ENCODE measurements at regions not wholly inside any gene's neighbourhood (a gene's known extent, or its start where the extent isn't known, plus 50 kb on each side); places are given as distances from the start of the nearest gene placed in this dataset.

DNA sequence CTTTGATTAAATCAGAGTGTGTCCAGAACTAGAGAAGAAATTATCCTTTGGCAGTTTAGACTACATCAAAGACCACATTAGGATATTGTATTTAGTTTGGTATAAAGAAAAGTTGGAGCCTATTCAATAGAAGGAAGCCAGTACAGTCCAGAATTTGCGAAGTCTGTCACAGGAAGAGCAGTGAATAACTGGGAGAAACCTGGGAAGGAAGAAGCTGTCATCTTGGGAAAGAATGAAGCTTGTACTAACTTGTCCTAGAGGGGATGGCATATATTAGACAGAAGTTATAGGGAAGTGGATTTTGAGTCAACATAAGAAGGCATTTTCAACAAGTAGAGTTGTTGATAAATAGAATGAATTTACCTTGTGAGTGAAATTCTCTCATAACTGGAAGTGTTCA lies 386.7 kb downstream of the LRIG3 start:
- no peak for TF ChIP-seq TAF1 (IDR thresholded peaks at IDR 0.05; ENCODE audit: low read depth)
- no peak for TF ChIP-seq YY1 (IDR thresholded peaks at IDR 0.05; ENCODE audit: low read depth)
- no peak for TF ChIP-seq USF1 (IDR thresholded peaks at IDR 0.05)
- TF ChIP-seq, protein P1, sequence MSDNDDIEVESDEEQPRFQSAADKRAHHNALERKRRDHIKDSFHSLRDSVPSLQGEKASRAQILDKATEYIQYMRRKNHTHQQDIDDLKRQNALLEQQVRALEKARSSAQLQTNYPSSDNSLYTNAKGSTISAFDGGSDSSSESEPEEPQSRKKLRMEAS (IDR thresholded peaks at IDR 0.05), result no peak
- no peak for TF ChIP-seq REST (IDR thresholded peaks at IDR 0.05; ENCODE audit: low read depth)
- no peak for TF ChIP-seq RAD21 (IDR thresholded peaks at IDR 0.05; ENCODE audit: low read depth)

GRCh38 chr12:58537278-58537677 lies 383.0 kb downstream of the LRIG3 start:
- no peak for TF ChIP-seq TCF12 (IDR thresholded peaks at IDR 0.05; ENCODE audit: low read depth)
- TF ChIP-seq ZBTB7A (IDR thresholded peaks at IDR 0.05; ENCODE audit: low read depth), result no peak
- no peak for TF ChIP-seq TEAD4 (IDR thresholded peaks at IDR 0.05)

DNA sequence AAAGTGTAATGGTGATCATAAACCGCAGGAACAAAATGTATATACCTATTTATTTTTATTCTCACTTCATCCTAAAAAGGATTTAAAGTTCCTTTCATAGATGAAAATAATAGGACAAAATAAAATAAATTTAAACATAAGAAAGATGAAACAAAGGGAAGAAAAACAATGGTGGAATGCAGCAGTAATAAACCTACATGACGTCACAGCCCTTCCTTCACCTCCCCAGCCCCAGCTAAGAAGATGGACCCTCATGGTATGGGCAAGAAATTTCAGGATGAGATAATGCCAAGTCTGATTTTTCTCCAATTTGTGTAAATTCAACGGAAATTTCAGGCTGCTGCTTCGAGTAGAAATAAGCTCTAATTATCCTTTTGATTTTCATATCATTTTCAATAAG lies 381.0 kb downstream of the LRIG3 start:
- no peak for TF ChIP-seq NFIC (IDR thresholded peaks at IDR 0.05)
- TF ChIP-seq, protein P1 (IDR thresholded peaks at IDR 0.05), result no peak
- no peak for TF ChIP-seq TAF1 (IDR thresholded peaks at IDR 0.05; ENCODE audit: low read depth)
- TF ChIP-seq FOXM1 (IDR thresholded peaks at IDR 0.05; ENCODE audit: borderline replicate concordance, low read depth), result no peak
- no peak for TF ChIP-seq EGR1 (IDR thresholded peaks at IDR 0.05)
- TF ChIP-seq RAD21 (IDR thresholded peaks at IDR 0.05; ENCODE audit: low read depth), result no peak
- no peak for TF ChIP-seq TEAD4 (IDR thresholded peaks at IDR 0.05)
- no peak for TF ChIP-seq CEBPB (IDR thresholded peaks at IDR 0.05)
- TF ChIP-seq USF1 (IDR thresholded peaks at IDR 0.05), result no peak
- TF ChIP-seq EP300 (IDR thresholded peaks at IDR 0.05; ENCODE audit: borderline replicate concordance), result no peak
- no peak for TF ChIP-seq REST (IDR thresholded peaks at IDR 0.05; ENCODE audit: low read depth)
- no peak for TF ChIP-seq ZBTB7A (IDR thresholded peaks at IDR 0.05; ENCODE audit: low read depth)
- no peak for TF ChIP-seq TCF12 (IDR thresholded peaks at IDR 0.05; ENCODE audit: low read depth)
- no peak for TF ChIP-seq CREB1 (IDR thresholded peaks at IDR 0.05; ENCODE audit: low read depth)
- TF ChIP-seq YY1 (IDR thresholded peaks at IDR 0.05; ENCODE audit: low read depth), result no peak

- TF ChIP-seq RAD21 (IDR thresholded peaks at IDR 0.05; ENCODE audit: low read depth) (peak; percentile 93), USF1 (IDR thresholded peaks at IDR 0.05) (no peak)
These were observed 379.6 kb downstream of the LRIG3 start for GRCh38 chr12:58540480-58541299.

GRCh38 chr12:58541300-58541690 lies 379.0 kb downstream of the LRIG3 start:
- TF ChIP-seq TEAD4 (IDR thresholded peaks at IDR 0.05) (peak; percentile 79), USF1 (IDR thresholded peaks at IDR 0.05) (no peak)

- TF ChIP-seq CEBPB (IDR thresholded peaks at IDR 0.05) (no peak), TAF1 (IDR thresholded peaks at IDR 0.05; ENCODE audit: low read depth) (no peak), EGR1 (IDR thresholded peaks at IDR 0.05) (no peak), TCF12 (IDR thresholded peaks at IDR 0.05; ENCODE audit: low read depth) (no peak), CREB1 (IDR thresholded peaks at IDR 0.05; ENCODE audit: low read depth) (no peak), ZBTB7A (IDR thresholded peaks at IDR 0.05; ENCODE audit: low read depth) (no peak), NFIC (IDR thresholded peaks at IDR 0.05) (no peak), EP300 (IDR thresholded peaks at IDR 0.05; ENCODE audit: borderline replicate concordance) (no peak), RAD21 (IDR thresholded peaks at IDR 0.05; ENCODE audit: low read depth) (no peak), TEAD4 (IDR thresholded peaks at IDR 0.05) (no peak), REST (IDR thresholded peaks at IDR 0.05; ENCODE audit: low read depth) (no peak), USF1 (IDR thresholded peaks at IDR 0.05) (no peak), YY1 (IDR thresholded peaks at IDR 0.05; ENCODE audit: low read depth) (no peak)
- TF ChIP-seq, protein P1 (IDR thresholded peaks at IDR 0.05), result no peak
These were observed 376.0 kb downstream of the LRIG3 start for GRCh38 chr12:58544281-58544680.

Data from Ishikawa (cell line).